Uterus (tissue), 3 donors: ENCODE measurements at regions not wholly inside any gene's neighbourhood (a gene's known extent, or its start where the extent isn't known, plus 50 kb on each side); places are given as distances from the start of the nearest gene placed in this dataset.
"Not testable (repeated sequence)": the region's sequence is repeated elsewhere in the genome, so short reads cannot be mapped to it uniquely, and the experiment has no call there.

Experiments
- DNase-seq, 2 donors: peaks; one replicate each; pipeline ENCODE4 v3.0.0-alpha.2; 2019 to 2020
- H3K27ac ChIP-seq, 2 donors: fragments of 200-600 bp; sonication (generic); 1 replicate in 1 of 2; 2 replicates in 1 of 2; pipeline ENCODE4 v1.5.1; 2016 to 2018
- H3K27me3 ChIP-seq, 2 donors: fragments of 200-600 bp; sonication (generic); one replicate each; pipeline ENCODE4 v1.5.1; 2018 to 2019; ENCODE audit warnings: control low read depth in 1 of 2
- H3K36me3 ChIP-seq, 2 donors: fragments of 200-600 bp; sonication (generic); one replicate each; pipeline ENCODE4 v1.5.1; 2019; ENCODE audit warnings: control low read depth in 1 of 2
- H3K4me1 ChIP-seq, 2 donors: fragments of 200-600 bp; sonication (generic); one replicate each; pipeline ENCODE4 v1.5.1; 2018 to 2019; ENCODE audit warnings: control low read depth in 1 of 2
- H3K4me3 ChIP-seq, 2 donors: fragments of 200-600 bp; sonication (generic); 1 replicate in 1 of 2; 2 replicates in 1 of 2; pipeline ENCODE4 v1.5.1; 2018 to 2019; ENCODE audit warnings: mild to moderate bottlenecking in 1 of 2
- H3K9me3 ChIP-seq, 2 donors: fragments of 200-600 bp; sonication (generic); one replicate each; pipeline ENCODE4 v1.5.1; 2019; ENCODE audit warnings: control low read depth in 1 of 2
- CTCF ChIP-seq, 4 experiments: fragments of 200-600 bp in 2 of 4; fragments of 450-650 bp in 2 of 4; sonication (generic) in 2 of 4; IDR thresholded peaks; one replicate each; pipeline ENCODE4 v1.5.1; 2016 to 2019; ENCODE audit warnings: antibody characterized with exemption in 4 of 4, mild to moderate bottlenecking in 2 of 4, moderate library complexity in 1 of 4
- POLR2A ChIP-seq, 2 donors: fragments of 450-650 bp; IDR thresholded peaks; one replicate each; pipeline ENCODE4 v1.6.1; 2016; ENCODE audit warnings: antibody characterized with exemption in 2 of 2, mild to moderate bottlenecking in 1 of 2, moderate library complexity in 1 of 2
- intact Hi-C: fragments of 100-400 bp; cut with DNase I; formaldehyde crosslinking; loops from one replicate; pipeline ENCODE4 v1.15.1; 2023; ENCODE audit warnings: low total_unique reads
- donor health status: DM: yes; HTN: yes; CAD: no.

GRCh38 chr20:63139356-63139755 lies 76.6 kb downstream of the YTHDF1 start:
- intact Hi-C loops, result no loop called here
- no peak for DNase-seq
- H3K27ac ChIP-seq, result no peak overlapping the region
- no peak for TF ChIP-seq POLR2A (IDR thresholded peaks at IDR 0.05)
- TF ChIP-seq CTCF (IDR thresholded peaks at IDR 0.05), result no peak
- no peaks in the 10 kb centered on the region for H3K9me3 ChIP-seq
- no peaks in the 10 kb centered on the region for H3K27me3 ChIP-seq
- H3K4me3 ChIP-seq, result no peak overlapping the region
- no peaks in the 10 kb centered on the region for H3K4me1 ChIP-seq
- no peaks in the 10 kb centered on the region for H3K36me3 ChIP-seq

GRCh38 chr20:63138855-63139341 lies 77.0 kb downstream of the YTHDF1 start:
- intact Hi-C loops, result no loop called here
- H3K36me3 ChIP-seq, result no peaks in the 10 kb centered on the region
- DNase-seq, result no peak
- no peaks in the 10 kb centered on the region for H3K27me3 ChIP-seq
- H3K4me3 ChIP-seq, result no peak overlapping the region
- TF ChIP-seq POLR2A (IDR thresholded peaks at IDR 0.05) (no peak), CTCF (IDR thresholded peaks at IDR 0.05) (no peak)
- H3K4me1 ChIP-seq, result no peaks in the 10 kb centered on the region
- no peaks in the 10 kb centered on the region for H3K9me3 ChIP-seq
- no peak overlapping the region for H3K27ac ChIP-seq

- no peaks in the 10 kb centered on the region for H3K36me3 ChIP-seq
- TF ChIP-seq CTCF (IDR thresholded peaks at IDR 0.05) (no peak), POLR2A (IDR thresholded peaks at IDR 0.05) (no peak)
Measured at GRCh38 chr20:63137851-63138415, 78.0 kb downstream of the YTHDF1 start.

GRCh38 chr20:63136296-63136695 lies 79.6 kb downstream of the YTHDF1 start:
- no peaks in the 10 kb centered on the region for H3K9me3 ChIP-seq
- no peak for DNase-seq
- TF ChIP-seq CTCF (IDR thresholded peaks at IDR 0.05), result no peak
- TF ChIP-seq POLR2A (IDR thresholded peaks at IDR 0.05), result no peak
- intact Hi-C loops, result no loop called here
- no peaks in the 10 kb centered on the region for H3K36me3 ChIP-seq
- H3K4me3 ChIP-seq, result no peak overlapping the region
- no peaks in the 10 kb centered on the region for H3K4me1 ChIP-seq
- H3K27ac ChIP-seq, result no peak overlapping the region
- H3K27me3 ChIP-seq, result no peaks in the 10 kb centered on the region

More at GRCh38 chr20:63137851-63138415, 78.0 kb downstream of the YTHDF1 start:
- Histone ChIP-seq H3K4me3 (no peak overlapping the region), H3K27ac (no peak overlapping the region), H3K9me3 (no peaks in the 10 kb centered on the region), H3K27me3 (no peaks in the 10 kb centered on the region), H3K4me1 (no peaks in the 10 kb centered on the region)
- no peak for DNase-seq
- intact Hi-C loops, result no loop called here

- TF ChIP-seq CTCF (IDR thresholded peaks at IDR 0.05), result no peak
- intact Hi-C loops, result no loop called here
- H3K27me3 ChIP-seq, result no peaks in the 10 kb centered on the region
- no peak for DNase-seq
- H3K4me3 ChIP-seq, result no peak overlapping the region
- no peak overlapping the region for H3K27ac ChIP-seq
- H3K9me3 ChIP-seq, result no peaks in the 10 kb centered on the region
- H3K36me3 ChIP-seq, result no peaks in the 10 kb centered on the region
- no peaks in the 10 kb centered on the region for H3K4me1 ChIP-seq
Measured at GRCh38 chr20:63135411-63135810, 80.5 kb downstream of the YTHDF1 start.

- H3K4me1 ChIP-seq, intact Hi-C loops, H3K9me3 ChIP-seq, H3K27ac ChIP-seq, DNase-seq, H3K27me3 ChIP-seq, H3K36me3 ChIP-seq, H3K4me3 ChIP-seq: not testable (repeated sequence)
Measured at GRCh38 chr20:63134711-63135361, 81.1 kb downstream of the YTHDF1 start.
